Hematopoietic multipotent progenitor cell treated with erythropoietin and hydrocortisone succinate and interleukin-3 and kit ligand, for 17 days (in vitro differentiated cells): ENCODE measurements at regions not wholly inside any gene's neighbourhood (a gene's known extent, or its start where the extent isn't known, plus 50 kb on each side); places are given as distances from the start of the nearest gene placed in this dataset.
"Not testable (repeated sequence)": the region's sequence is repeated elsewhere in the genome, so short reads cannot be mapped to it uniquely, and the experiment has no call there.

ENCODE experiments used
- DNase-seq: peaks from one replicate; pipeline ENCODE4 v3.0.0-alpha.2; 2015; ENCODE audit warnings: low spot score

GRCh38 chr2:147414656-147415055, 430.2 kb upstream of the ACVR2A start:
- DNase-seq, result not testable (repeated sequence)

- DNase-seq, result no peak
These were observed 436.5 kb upstream of the ACVR2A start for GRCh38 chr2:147408357-147408756.

- no peak for DNase-seq
These were observed 439.2 kb upstream of the ACVR2A start for GRCh38 chr2:147405651-147406050.

GRCh38 chr2:147398996-147399395, 445.8 kb upstream of the ACVR2A start:
- DNase-seq, result no peak

- DNase-seq, result no peak
These were observed 446.5 kb upstream of the ACVR2A start for GRCh38 chr2:147398301-147398700.

GRCh38 chr2:147396890-147397289, 447.9 kb upstream of the ACVR2A start:
- no peak for DNase-seq

- DNase-seq, result no peak
These were observed 450.5 kb upstream of the ACVR2A start for GRCh38 chr2:147394179-147394790.

GRCh38 chr2:147392180-147392579, 452.6 kb upstream of the ACVR2A start:
- no peak for DNase-seq

- no peak for DNase-seq
These were observed 454.4 kb upstream of the ACVR2A start for GRCh38 chr2:147390475-147390874.

- DNase-seq, result no peak
These were observed 455.6 kb upstream of the ACVR2A start for GRCh38 chr2:147389218-147389617.

GRCh38 chr2:147388217-147388616, 456.6 kb upstream of the ACVR2A start:
- DNase-seq, result no peak

- DNase-seq, result no peak
These were observed 458.5 kb upstream of the ACVR2A start for GRCh38 chr2:147386284-147386683.

GRCh38 chr2:147385600-147385999, 459.2 kb upstream of the ACVR2A start:
- no peak for DNase-seq

GRCh38 chr2:147384659-147385058, 460.2 kb upstream of the ACVR2A start:
- no peak for DNase-seq

GRCh38 chr2:147382322-147382948, 462.4 kb upstream of the ACVR2A start:
- DNase-seq, result no peak

GRCh38 chr2:147378403-147378802, 466.4 kb upstream of the ACVR2A start:
- DNase-seq, result no peak

- no peak for DNase-seq
These were observed 469.8 kb upstream of the ACVR2A start for GRCh38 chr2:147375073-147375472.

GRCh38 chr2:147374423-147374811, 470.4 kb upstream of the ACVR2A start:
- no peak for DNase-seq

GRCh38 chr2:147373800-147374422, 470.9 kb upstream of the ACVR2A start:
- no peak for DNase-seq

GRCh38 chr2:147368306-147368705, 476.5 kb upstream of the ACVR2A start:
- DNase-seq, result no peak

- no peak for DNase-seq
These were observed 478.6 kb upstream of the ACVR2A start for GRCh38 chr2:147366279-147366678.

GRCh38 chr2:147365622-147366021, 479.2 kb upstream of the ACVR2A start:
- DNase-seq, result no peak

- DNase-seq, result no peak
These were observed 480.2 kb upstream of the ACVR2A start for GRCh38 chr2:147364597-147364996.

GRCh38 chr2:147363181-147363580, 481.6 kb upstream of the ACVR2A start:
- no peak for DNase-seq
